Peyer's patch (tissue), 4 donors: ENCODE measurements at regions not wholly inside any gene's neighbourhood (a gene's known extent, or its start where the extent isn't known, plus 50 kb on each side); places are given as distances from the start of the nearest gene placed in this dataset.

ENCODE experiments used
- POLR2A ChIP-seq, 2 donors: fragments of 450-650 bp; IDR thresholded peaks; one replicate each; pipeline ENCODE4 v1.5.1; 2017; ENCODE audit warnings: antibody characterized with exemption in 2 of 2, mild to moderate bottlenecking in 2 of 2, moderate library complexity in 2 of 2
- TF ChIP-seq, protein P1 (sequence below), 6 experiments: fragments of 450-650 bp in 4 of 6; fragments of 200-600 bp in 2 of 6; sonication (generic) in 1 of 6; IDR thresholded peaks; one replicate each; pipeline ENCODE4 v1.5.1; 2017 to 2019; ENCODE audit warnings: antibody characterized with exemption in 6 of 6, mild to moderate bottlenecking in 3 of 6, moderate library complexity in 1 of 6

DNA sequence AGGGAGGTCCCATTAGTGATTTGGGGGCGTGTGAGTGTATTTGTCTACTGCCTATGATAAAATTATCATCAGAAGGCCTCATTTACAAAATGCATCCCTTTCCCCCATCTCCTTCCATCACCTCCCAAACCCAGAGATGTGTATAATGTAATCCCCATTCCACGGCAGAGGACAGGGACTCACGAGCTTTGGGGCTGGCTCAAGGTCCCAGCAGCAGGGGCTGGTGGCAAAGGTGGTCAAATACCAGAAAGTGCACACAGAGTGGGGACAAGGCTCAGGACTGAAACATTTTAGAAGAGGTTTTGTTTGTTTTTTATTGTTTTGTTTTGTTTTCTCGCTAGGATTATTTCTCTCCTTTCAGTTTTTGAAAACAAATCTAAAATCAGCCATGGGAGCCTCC is 68.5 kb upstream of the TOP1 start:
- TF ChIP-seq, protein P1, sequence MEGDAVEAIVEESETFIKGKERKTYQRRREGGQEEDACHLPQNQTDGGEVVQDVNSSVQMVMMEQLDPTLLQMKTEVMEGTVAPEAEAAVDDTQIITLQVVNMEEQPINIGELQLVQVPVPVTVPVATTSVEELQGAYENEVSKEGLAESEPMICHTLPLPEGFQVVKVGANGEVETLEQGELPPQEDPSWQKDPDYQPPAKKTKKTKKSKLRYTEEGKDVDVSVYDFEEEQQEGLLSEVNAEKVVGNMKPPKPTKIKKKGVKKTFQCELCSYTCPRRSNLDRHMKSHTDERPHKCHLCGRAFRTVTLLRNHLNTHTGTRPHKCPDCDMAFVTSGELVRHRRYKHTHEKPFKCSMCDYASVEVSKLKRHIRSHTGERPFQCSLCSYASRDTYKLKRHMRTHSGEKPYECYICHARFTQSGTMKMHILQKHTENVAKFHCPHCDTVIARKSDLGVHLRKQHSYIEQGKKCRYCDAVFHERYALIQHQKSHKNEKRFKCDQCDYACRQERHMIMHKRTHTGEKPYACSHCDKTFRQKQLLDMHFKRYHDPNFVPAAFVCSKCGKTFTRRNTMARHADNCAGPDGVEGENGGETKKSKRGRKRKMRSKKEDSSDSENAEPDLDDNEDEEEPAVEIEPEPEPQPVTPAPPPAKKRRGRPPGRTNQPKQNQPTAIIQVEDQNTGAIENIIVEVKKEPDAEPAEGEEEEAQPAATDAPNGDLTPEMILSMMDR (IDR thresholded peaks at IDR 0.05): no peak
- TF ChIP-seq POLR2A (IDR thresholded peaks at IDR 0.05): no peak
